Kidney capillary endothelial cell (primary cell): ENCODE measurements at regions not wholly inside any gene's neighbourhood (a gene's known extent, or its start where the extent isn't known, plus 50 kb on each side); places are given as distances from the start of the nearest gene placed in this dataset.
"Not testable (repeated sequence)": the region's sequence is repeated elsewhere in the genome, so short reads cannot be mapped to it uniquely, and the experiment has no call there.

Experiments
- DNase-seq: peaks from one replicate; pipeline ENCODE4 v3.0.0-alpha.2; 2018; ENCODE audit warnings: low spot score

GRCh38 chr16:21516705-21517040 is 82.7 kb upstream of the METTL9 start:
- DNase-seq, result not testable (repeated sequence)

- not testable (repeated sequence) for DNase-seq
Observed at GRCh38 chr16:21517263-21517662, 82.1 kb upstream of the METTL9 start.

GRCh38 chr16:21519361-21520133 is 79.8 kb upstream of the METTL9 start:
- DNase-seq, result not testable (repeated sequence)

DNA sequence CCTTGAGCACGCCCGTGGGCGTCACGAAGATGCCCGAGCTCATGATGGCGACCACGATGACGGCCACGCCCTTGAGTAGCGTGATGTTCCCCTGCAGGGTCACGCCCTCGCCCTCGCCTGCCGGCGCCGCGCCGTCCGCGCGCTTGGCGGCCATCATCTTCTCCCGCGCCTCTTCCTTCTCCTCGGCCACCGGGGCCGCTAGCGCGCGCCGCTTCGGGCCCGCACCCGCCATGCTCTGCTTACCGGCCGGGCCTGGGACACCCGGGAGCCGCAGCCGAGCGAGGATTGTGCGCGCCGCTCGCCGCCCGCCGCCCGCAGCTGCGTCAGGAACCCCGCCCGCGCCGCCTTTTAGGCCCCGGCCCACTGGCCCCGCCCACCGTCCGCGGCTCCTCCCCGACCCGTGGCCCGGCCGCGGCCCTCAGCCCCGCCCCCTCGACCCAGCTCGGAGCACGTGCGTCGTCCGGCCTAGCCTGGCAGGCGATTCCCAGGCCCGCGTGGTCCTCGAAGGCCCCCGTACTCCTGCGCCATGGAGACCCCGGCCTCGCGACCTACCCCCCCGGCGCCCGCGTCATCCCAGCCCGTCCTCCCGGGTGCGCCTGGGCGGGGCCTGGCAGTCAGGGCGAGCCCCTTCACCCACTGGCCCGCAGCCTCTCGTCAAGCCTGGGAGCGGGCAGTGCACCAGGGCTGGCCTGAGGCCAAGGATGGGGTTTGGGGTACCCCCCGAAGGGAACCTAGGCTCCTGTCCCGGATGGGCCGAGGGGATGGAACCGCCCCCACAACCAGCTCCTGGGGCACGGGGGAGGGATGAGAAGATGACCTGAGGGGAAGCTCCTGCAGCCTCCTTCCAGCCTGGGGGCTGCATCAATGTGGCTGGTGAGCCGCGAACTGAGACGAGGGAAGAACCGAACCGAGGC is 79.0 kb upstream of the METTL9 start:
- peak; percentile 98 for DNase-seq

GRCh38 chr16:21521048-21521389 is 78.4 kb upstream of the METTL9 start:
- DNase-seq, result not testable (repeated sequence)

GRCh38 chr16:21521390-21522143 is 77.8 kb upstream of the METTL9 start:
- DNase-seq, result not testable (repeated sequence)

- DNase-seq, result not testable (repeated sequence)
Observed at GRCh38 chr16:21522846-21523245, 76.5 kb upstream of the METTL9 start.

DNA sequence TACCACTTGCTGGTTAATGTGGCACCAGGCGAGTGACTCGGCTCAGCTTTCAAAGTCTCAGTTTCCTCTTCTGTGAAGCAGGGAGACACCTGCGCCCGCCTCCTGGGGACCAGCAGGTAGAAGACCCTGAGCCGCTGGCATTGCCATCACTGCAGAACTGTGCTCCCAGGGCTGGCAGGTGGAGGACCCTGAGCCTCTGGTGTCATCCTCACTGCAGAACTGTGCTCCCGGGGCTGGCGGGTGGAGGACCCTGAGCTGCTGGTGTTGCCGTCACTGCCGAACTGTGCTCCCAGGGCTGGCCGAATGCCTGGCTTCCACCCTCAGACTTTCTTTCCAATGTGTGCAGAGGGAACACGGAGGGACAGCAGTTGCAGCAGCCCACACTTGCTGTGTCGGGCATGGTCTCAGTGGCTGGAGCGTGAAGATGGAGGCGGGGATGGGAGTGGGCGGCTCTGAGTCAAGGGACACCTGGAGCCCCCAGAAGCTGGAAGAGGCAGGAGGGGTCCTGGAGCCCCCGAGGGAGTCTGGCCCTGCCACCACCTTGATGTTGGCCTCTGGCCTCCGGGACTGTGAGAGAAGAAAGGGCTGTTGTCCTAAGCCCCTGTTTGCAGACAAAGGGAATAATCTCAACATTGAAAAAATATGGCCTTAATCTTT is 75.8 kb upstream of the METTL9 start:
- DNase-seq, result no peak

GRCh38 chr16:21524068-21524751 is 75.2 kb upstream of the METTL9 start:
- DNase-seq, result no peak

- DNase-seq, result not testable (repeated sequence)
Observed at GRCh38 chr16:21524752-21525028, 74.7 kb upstream of the METTL9 start.

DNA sequence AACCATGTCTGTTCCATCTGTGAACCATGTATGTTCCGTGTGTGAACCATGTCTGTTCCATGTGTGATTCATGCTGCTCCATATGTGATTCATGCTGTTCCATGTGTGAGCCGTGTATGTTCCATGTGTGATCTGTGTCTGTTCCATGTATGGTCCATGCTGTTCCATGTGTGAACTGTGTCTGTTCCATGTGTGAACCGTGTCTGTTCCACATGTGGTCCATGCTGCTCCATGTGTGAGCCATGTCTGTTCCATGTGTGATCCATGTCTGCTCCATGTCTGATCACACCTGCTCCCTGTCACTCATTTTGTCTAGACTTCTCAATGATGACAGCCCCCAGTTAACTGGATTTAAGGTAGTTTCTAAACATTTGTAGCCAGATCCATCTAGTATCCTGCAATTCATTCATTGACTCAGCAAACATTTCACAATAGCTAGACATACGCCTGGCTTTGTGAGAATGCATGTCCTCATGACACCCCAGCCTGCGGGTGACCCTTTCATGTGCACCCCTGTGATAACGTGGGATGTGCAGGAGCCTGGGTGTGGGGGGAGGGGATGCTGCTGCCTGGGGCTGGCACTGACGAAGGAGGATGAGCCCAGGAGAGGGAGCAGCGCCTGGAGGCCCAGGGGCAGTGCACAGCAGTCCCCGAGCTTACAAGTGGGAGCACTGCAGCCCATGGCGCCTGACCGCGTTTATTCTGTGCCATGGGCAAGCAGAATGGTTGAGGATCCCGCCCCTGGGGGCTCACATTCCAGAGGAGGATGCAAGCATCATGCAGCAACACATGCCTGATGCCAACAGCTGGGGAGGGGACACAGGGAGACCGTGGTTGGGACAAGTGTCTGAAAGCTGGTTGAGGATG is 74.1 kb upstream of the METTL9 start:
- not testable (repeated sequence) for DNase-seq

GRCh38 chr16:21525956-21526922 is 73.1 kb upstream of the METTL9 start:
- DNase-seq, result not testable (repeated sequence)

DNA sequence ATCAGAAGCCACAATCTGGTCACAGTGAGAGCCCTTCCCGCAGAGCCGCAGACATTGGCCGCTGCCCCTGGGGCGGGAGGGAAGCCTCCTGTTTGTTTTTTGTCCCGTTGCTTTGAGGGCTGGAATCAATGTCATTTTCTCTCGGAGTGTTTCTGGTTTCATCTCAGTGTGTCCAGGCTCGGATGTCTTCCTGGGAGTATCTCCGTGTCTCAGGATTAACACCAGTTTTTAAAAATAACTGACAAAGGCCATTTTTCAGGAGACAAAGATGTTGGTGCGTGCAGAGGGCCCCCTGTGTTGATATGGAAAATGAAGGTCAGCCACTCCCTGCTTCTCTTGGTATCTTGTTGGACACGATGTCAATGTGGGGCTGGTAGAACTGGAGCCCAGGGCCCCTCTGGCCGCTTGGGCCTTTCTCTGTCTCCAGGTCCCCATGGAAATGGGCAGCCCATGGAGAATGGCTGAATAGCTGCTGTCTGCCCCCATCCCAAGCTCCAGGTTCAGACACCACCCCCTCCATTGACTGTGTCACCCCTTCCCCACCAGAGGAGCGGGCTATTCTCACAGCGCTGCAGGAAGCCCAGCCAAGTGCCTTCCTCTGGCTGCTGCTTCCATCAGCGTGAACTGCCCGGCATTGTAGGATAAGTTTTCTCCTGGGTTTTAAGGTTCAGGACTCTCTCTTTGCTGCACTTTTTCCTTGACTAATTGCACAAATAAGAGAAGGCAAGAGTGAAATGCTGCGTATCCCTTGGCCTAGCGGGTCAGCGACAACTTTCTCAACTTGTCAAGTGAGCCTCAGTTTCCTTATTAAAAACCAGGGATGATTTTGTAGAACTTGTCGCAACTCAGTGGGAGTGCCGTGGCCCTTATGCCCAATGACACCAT is 72.2 kb upstream of the METTL9 start:
- DNase-seq, result no peak

DNA sequence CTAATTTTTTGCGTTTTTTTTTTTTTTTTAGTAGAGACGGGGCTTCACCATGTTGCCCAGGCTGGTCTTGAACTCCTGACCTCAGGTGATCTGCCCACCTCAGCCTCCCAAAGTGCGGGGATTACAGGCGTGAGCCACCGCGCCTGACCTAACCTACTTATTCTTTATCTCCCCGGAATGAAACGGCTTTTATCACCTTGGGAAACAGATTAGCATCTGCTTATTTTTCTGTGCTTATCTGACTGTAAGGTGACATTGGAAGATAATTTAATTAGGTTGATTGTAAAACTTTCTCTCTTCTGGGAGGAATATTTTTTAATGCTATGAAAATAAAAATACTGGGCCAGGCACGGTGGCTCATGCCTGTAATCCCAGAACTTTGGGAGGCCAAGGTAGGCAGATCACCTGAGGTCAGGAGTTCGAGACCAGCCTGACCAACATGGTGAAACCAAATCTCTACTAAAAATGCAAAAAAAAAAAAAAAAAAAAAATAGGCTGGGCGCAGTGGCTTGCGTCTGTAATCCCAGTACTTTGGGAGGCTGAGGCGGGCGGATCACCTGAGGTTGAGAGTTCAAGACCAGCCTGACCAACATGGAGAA is 70.2 kb upstream of the METTL9 start:
- not testable (repeated sequence) for DNase-seq

GRCh38 chr16:21530729-21531383 is 68.5 kb upstream of the METTL9 start:
- DNase-seq, result not testable (repeated sequence)

DNA sequence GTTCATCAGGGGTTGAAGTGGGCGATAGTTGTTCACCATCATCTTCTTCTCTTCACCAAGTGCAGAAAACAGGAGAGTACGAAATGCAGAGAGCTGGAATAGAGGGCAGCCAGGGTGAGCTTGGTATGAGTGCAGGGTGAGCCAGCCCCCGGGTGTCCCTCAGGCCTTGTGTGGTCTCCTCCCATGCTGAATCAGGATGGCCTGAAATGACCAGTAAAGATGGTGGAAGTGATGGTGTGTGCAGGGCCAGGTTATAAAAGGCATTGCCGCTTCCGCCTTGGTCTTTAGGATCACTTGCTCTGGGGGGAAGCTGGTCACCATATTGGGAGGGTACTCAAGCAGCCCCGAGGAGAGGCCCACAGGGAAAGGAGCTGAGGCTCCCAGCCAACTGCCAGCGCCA is 66.4 kb upstream of the METTL9 start:
- DNase-seq, result not testable (repeated sequence)

DNA sequence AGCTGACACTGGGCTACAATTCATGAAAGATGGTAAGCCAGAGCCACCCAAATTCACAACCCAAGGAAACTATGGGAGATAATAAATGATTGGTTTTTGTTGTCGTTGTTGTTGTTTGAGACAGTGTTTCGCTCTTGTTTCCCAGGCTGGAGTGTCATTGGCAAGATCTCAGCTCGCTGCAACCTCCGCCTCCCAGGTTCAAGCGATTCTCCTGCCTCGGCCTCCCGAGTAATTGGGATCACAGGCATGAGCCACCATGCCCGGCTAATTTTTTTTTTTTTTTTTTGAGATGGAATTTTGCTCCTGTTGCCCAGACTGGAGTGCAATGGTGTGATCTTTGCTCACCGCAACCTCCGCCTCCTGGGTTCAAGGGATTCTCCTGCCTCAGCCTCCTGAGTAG is 65.9 kb upstream of the METTL9 start:
- not testable (repeated sequence) for DNase-seq
